Kidney glomerular epithelial cell (primary cell): ENCODE measurements at regions not wholly inside any gene's neighbourhood (a gene's known extent, or its start where the extent isn't known, plus 50 kb on each side); places are given as distances from the start of the nearest gene placed in this dataset.

Experiments
- DNase-seq: peaks from one replicate; lab custom pipeline; 2025; lab: John Stamatoyannopoulos, UW

DNA sequence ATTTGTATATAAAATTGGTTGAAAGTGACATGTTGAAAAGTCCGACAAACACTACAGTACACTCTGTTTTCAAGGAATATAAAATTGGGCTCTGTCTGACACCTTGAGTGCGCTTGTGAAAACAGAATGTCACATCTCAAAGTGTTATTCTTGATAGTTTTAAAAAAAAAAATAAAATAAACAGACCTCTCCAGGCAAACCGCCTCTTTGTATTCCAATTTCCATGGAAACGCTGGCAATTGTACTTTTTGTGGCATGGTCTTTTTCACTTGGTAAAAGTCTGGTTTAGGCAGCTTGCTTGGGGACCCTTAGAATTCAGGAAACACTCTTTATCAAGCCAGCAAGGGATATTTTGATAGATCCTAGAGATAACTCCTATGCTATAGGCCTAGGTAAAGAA is 302.5 kb downstream of the RAB28 start:
- DNase-seq = no peak

DNA sequence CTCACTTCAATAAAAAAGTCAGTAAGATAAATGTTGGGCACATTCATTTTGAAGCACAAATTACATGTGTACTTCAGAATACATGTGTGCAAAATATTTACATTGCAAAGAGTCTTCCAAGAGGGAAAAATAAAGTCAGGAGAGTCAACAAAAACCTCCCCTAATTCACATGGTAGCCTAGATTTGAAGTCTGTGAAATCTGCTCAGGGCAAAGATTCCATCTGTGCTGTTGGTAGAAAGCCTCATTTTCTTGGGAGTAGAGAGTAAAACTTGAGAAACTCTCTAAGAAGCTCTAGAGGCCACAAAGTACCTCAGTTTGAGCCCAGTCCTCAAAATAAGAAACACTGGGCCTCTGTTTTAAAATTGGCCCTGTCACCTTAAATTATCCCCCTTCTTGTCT is 303.4 kb downstream of the RAB28 start:
- DNase-seq = no peak

GRCh38 chr4:13178621-13179020 is 305.5 kb downstream of the RAB28 start:
- no peak for DNase-seq

GRCh38 chr4:13176741-13177142 is 307.4 kb downstream of the RAB28 start:
- no peak for DNase-seq

DNA sequence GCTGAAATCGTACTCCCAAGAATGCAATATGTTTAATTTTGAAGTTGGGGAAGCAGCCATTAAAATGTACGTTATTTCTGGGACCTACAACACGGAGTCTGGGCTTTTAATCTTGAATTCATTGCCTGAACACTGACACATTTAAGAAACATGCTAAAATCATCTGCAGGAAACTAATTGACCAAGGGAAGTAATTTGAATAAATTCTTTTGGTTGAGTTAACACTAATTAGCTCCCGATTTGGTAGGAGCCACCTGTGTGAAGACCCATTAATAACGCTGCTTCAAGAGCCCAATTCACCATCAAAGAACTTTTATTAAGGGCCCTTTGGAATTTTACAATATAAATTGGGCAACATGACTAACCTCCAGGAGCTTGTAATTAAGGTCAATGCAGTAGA is 309.2 kb downstream of the RAB28 start:
- no peak for DNase-seq

DNA sequence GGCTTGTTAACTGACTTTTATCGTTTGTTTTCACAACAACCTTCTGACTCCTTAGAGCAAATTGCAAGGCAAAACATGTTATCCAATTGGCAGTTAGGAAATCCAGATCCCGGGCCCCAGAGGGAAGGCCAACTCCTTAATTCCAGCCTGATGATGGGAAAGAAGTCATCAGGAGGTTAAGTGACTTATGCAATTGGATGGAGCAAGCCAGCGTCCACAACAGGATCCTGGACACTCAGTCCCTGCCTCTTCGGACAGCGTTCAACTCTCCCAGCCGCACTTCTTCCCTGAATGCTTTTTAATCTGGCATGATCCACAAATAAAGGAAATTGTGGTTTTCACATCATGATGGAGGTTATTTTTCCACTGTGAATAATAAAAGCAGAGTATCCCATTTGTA is 310.1 kb downstream of the RAB28 start:
- DNase-seq = no peak

DNA sequence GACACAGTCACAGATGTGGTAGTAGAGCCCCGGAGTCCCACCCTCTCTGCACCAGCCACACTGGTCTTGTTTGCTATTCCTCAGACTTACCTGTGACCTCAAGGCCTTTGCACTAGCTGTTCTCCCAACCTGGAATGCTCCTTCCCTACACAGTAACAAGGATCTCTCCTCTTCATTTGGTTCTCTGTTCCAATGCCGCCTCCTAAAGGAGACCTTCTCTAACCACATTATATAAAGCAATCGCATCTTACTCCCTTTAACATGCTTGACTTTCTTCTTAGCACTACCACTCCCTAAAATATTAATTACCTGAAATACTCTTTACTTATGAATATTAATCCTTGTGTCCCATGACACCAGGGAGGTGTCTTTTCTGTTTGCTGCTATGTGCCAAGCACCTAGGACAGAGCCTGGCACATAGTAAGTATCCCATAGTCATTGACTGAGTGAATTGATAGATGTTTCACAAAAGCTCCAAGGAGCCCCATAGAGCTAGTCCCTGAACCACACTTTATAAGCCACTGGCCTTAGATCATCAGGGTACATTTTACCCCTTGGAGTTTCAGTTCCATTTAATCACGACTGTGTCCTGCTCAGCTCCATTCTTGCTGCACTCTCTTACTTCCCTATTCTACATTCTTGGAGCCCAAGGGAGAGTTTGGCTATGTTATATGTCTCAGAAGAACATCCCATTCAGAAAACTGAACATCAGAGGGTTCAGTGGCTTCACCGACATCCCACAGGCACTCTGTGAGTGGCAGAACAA is 312.7 kb downstream of the RAB28 start:
- no peak for DNase-seq

GRCh38 chr4:13169731-13170525 is 314.2 kb downstream of the RAB28 start:
- no peak for DNase-seq

DNA sequence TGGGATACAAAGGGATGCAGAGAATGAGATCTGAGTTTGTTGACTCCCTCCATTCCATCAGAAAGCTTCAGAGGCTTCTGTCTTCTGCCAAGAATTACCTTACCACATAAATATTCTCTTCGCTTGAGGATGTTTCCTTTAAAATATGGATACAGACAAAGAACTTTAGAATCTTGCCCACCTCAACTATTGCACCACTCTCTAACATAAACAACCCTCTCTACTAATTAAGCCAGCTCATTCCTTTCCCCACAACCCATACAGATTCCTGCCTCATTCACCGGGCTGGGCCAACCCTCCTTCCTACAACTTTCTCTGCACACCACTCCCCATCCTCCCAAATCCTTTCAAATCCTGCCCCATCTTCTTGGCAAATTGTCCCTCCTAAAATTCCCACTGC is 315.8 kb downstream of the RAB28 start:
- no peak for DNase-seq

- DNase-seq = no peak
Measured at GRCh38 chr4:13166214-13166613, 317.9 kb downstream of the RAB28 start.

GRCh38 chr4:13164783-13165331 is 319.3 kb downstream of the RAB28 start:
- DNase-seq = no peak

- DNase-seq = no peak
Measured at GRCh38 chr4:13162886-13163285, 321.3 kb downstream of the RAB28 start.

DNA sequence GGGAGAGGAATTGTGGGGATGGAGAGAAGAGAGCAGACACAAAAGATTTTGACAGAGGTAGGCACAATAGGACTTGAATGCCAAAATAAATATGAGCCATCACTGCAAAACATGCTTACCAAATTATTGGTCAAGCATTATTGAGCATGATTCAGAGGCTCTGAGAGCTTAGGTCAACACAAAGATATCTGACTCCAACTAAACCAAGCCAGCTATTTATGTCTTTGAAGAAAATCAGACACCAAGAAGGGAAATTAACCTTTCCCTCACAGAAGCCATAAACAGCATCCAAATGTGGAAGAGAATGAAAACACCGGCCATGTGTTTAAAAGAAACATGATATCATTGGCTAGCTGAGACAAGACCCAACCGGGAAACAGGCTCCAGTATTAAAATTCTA is 323.2 kb downstream of the RAB28 start:
- peak; percentile 82 for DNase-seq

- DNase-seq = no peak
Measured at GRCh38 chr4:13159041-13159620, 325.0 kb downstream of the RAB28 start.

GRCh38 chr4:13151194-13151593 is 332.9 kb downstream of the RAB28 start:
- no peak for DNase-seq

DNA sequence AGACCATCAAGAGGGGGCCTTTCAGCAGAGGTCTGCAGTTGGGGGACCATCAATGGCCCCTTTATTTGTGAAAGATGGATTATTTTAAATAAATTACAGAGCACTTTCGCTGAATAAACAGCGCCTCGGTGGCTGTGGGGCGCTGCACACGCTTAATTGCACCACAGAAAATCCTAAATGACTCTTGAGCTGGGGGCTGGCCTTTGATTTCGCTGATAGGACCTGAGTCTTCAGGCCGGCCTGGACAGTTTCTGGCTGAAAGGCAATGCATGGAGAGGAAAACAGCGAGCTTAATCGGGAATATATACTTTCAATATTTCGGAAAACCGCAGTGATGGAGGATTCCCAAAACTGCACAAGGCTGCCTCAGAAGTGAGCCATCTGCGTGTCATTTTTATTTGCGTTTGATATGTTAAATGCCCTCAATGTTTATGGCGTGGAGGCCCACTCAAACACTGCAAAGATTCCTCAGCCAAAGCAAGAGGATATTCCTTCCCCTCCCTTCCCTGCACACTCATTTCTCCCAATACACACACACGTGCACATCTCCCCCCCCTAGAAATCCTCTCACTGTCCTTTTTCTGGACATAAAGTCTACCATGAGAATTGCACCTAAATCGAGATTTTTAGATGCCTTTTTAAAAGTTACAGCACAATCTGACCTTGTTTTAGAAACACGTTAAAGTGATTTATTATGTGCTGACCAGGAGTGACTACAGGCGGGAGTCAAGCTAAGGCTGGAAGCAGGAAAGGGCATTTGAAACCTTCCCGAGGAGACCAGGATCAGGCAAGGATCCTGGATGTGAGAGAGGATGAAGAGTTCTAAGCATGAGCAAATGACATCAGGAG is 340.7 kb downstream of the RAB28 start:
- DNase-seq = no peak

GRCh38 chr4:13142726-13143125 is 341.4 kb downstream of the RAB28 start:
- no peak for DNase-seq

DNA sequence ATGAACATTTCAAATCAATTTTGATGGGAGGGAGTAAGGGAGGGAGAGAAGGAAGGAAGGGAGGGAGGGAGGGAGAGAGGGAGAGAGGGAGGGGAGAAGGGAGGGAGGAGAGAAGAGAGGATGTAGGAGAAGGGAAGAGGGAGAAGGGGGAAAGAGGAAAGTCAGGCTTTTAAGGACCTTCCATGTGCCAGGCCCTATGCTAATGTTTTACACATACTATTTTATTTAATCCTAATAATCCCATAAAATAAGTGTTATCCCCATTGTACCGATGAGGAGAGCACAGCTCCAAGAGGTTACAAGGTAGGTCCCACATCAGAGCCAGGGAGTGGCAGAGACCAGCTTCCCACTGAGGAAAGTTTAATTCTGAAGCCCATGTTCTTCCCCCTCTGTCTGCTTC is 341.9 kb downstream of the RAB28 start:
- DNase-seq = no peak

- DNase-seq = no peak
Measured at GRCh38 chr4:13137390-13137789, 346.8 kb downstream of the RAB28 start.

- DNase-seq = no peak
Measured at GRCh38 chr4:13133700-13134099, 350.4 kb downstream of the RAB28 start.

GRCh38 chr4:13130848-13131247 is 353.3 kb downstream of the RAB28 start:
- no peak for DNase-seq

DNA sequence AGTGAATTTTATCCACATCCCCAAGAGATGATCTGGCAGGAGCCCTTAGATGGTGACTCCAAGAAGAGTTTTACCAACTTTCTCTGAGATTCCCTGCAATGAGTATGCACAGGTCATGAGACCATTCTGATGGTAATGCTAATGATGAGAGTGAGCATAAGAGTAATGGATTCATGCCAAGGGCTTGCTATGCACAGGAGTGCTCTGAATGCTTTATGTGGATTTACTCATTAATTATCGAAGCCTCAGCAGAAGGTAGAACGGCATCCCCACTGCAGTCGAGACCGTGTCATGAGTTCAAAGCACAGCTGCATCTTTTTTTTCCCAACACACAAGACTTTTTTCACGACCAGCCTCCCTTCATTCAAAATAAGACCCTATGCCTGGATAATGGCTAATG is 355.0 kb downstream of the RAB28 start:
- no peak for DNase-seq
